H1 (cell line): ENCODE measurements at regions not wholly inside any gene's neighbourhood (a gene's known extent, or its start where the extent isn't known, plus 50 kb on each side); places are given as distances from the start of the nearest gene placed in this dataset.

Experiments used
- BACH1 ChIP-seq: IDR thresholded peaks from 2 replicates; pipeline ENCODE4 v1.6.1; 2012; ENCODE audit warnings: low read length, improper control_type of control experiment
- CEBPB ChIP-seq: IDR thresholded peaks from 2 replicates; pipeline ENCODE4 v1.6.1; 2012; ENCODE audit warnings: low read depth, low read length
- CHD7 ChIP-seq: fragments of 300-600 bp; sonication (generic); IDR thresholded peaks from 2 replicates; pipeline ENCODE4 v1.7.1; 2012; ENCODE audit warnings: low read length, moderate library complexity, mild to moderate bottlenecking, inconsistent platforms; ENCODE audit not compliant: insufficient replicate concordance
- CTCF ChIP-seq, 3 experiments: IDR thresholded peaks; 1 replicate in 2 of 3; 2 replicates in 1 of 3; pipeline versions ENCODE4 v1.5.1 to v1.6.1; 2011; ENCODE audit warnings: low read length in 3 of 3, mild to moderate bottlenecking in 3 of 3, inconsistent platforms in 2 of 3, low read depth in 1 of 3, moderate library complexity in 1 of 3; ENCODE audit not compliant: insufficient read depth in 1 of 3; ENCODE audit errors: control extremely low read depth in 1 of 3
- EP300 ChIP-seq, 2 experiments: IDR thresholded peaks; 1 replicate in 1 of 2; 2 replicates in 1 of 2; pipeline ENCODE4 v1.6.1; 2011 to 2012; ENCODE audit warnings: low read depth in 2 of 2, low read length in 2 of 2, mild to moderate bottlenecking in 2 of 2, borderline replicate concordance in 1 of 2, inconsistent platforms in 1 of 2, moderate library complexity in 1 of 2
- EZH2 ChIP-seq: fragments of 200-600 bp; sonication (generic); IDR thresholded peaks from 2 replicates; pipeline ENCODE4 v1.7.1; 2012; ENCODE audit warnings: low read depth, mild to moderate bottlenecking, moderate library complexity, low read length, inconsistent platforms; ENCODE audit not compliant: severe bottlenecking
- FOSL1 ChIP-seq: IDR thresholded peaks from 2 replicates; pipeline ENCODE4 v1.6.1; 2011; ENCODE audit warnings: mild to moderate bottlenecking, low read depth, low read length, moderate library complexity; ENCODE audit not compliant: insufficient read depth
- POLR2A ChIP-seq, 2 experiments: IDR thresholded peaks; 1 replicate in 1 of 2; 2 replicates in 1 of 2; pipeline ENCODE4 v1.6.1; 2011; ENCODE audit warnings: low read depth in 2 of 2, low read length in 2 of 2, mild to moderate bottlenecking in 2 of 2; ENCODE audit errors: control extremely low read depth in 1 of 2
- POLR2AphosphoS5 ChIP-seq: IDR thresholded peaks from 2 replicates; pipeline ENCODE4 v1.6.1; 2011; ENCODE audit warnings: low read depth, low read length
- RAD21 ChIP-seq, 2 experiments: IDR thresholded peaks in 1 of 2; conservative IDR thresholded peaks in 1 of 2; 2 replicates each; pipeline ENCODE4 v1.6.1; 2011; ENCODE audit warnings: low read depth in 2 of 2, low read length in 2 of 2, improper control_type of control experiment in 1 of 2, inconsistent platforms in 1 of 2, mild to moderate bottlenecking in 1 of 2, moderate library complexity in 1 of 2
- SIX5 ChIP-seq: IDR thresholded peaks from 2 replicates; pipeline ENCODE4 v1.6.1; 2011; ENCODE audit warnings: mild to moderate bottlenecking, low read depth, low read length
- SP1 ChIP-seq: IDR thresholded peaks from 2 replicates; pipeline ENCODE4 v1.6.1; 2011; ENCODE audit warnings: low read depth, low read length
- SP2 ChIP-seq: IDR thresholded peaks from 2 replicates; pipeline ENCODE4 v1.6.1; 2012; ENCODE audit warnings: mild to moderate bottlenecking, low read length, inconsistent platforms
- TCF12 ChIP-seq: IDR thresholded peaks from 2 replicates; pipeline ENCODE4 v1.6.1; 2011; ENCODE audit warnings: low read depth, mild to moderate bottlenecking, low read length

GRCh38 chr5:91521334-91521733 lies 138.2 kb upstream of the ARRDC3 start:
- no peak for TF ChIP-seq BACH1
- no peak for TF ChIP-seq CTCF (IDR thresholded peaks at IDR 0.05; ENCODE audit: control extremely low read depth in 1 of 3, insufficient read depth in 1 of 3, low read depth in 1 of 3, low read length in 3 of 3)
- no peak for TF ChIP-seq TCF12
- no peak for TF ChIP-seq SP2
- TF ChIP-seq FOSL1 = no peak
- no peak for TF ChIP-seq SIX5
- TF ChIP-seq EZH2 = no peak
- TF ChIP-seq POLR2AphosphoS5 = no peak
- no peak for TF ChIP-seq RAD21 (IDR thresholded peaks at IDR 0.05 in 1 of 2, conservative IDR thresholded peaks at IDR 0.05 in 1 of 2; ENCODE audit: low read depth in 2 of 2, low read length in 2 of 2)
- no peak for TF ChIP-seq POLR2A (IDR thresholded peaks at IDR 0.05; ENCODE audit: control extremely low read depth in 1 of 2, low read depth in 2 of 2, low read length in 2 of 2)
- TF ChIP-seq CEBPB = no peak
- TF ChIP-seq CHD7 = no peak
- TF ChIP-seq EP300 (IDR thresholded peaks at IDR 0.05; ENCODE audit: borderline replicate concordance in 1 of 2, low read depth in 2 of 2, low read length in 2 of 2) = no peak
- TF ChIP-seq SP1 = no peak
